Ovary (tissue), 3 donors: ENCODE measurements at regions not wholly inside any gene's neighbourhood (a gene's known extent, or its start where the extent isn't known, plus 50 kb on each side); places are given as distances from the start of the nearest gene placed in this dataset.

Experiments used
- CTCF ChIP-seq, 3 donors: fragments of 450-650 bp in 2 of 3; fragments of 200-600 bp in 1 of 3; IDR thresholded peaks; one replicate each; pipeline versions ENCODE4 v1.5.1 to v1.8.0; 2016 to 2022; ENCODE audit warnings: antibody characterized with exemption in 3 of 3, mild to moderate bottlenecking in 1 of 3
- EP300 ChIP-seq: sonication (generic); formaldehyde crosslinking; IDR thresholded peaks from one replicate; pipeline ENCODE4 v1.6.1; 2017; ENCODE audit warnings: antibody characterized with exemption
- POLR2A ChIP-seq: fragments of 450-650 bp; IDR thresholded peaks from one replicate; pipeline ENCODE4 v1.6.1; 2017; ENCODE audit warnings: antibody characterized with exemption, mild to moderate bottlenecking, moderate library complexity
- donor health status: DM: no; HTN: no; CAD: no.

GRCh38 chr4:14916554-14917297, 85.6 kb upstream of the CPEB2 start:
- no peak for TF ChIP-seq CTCF (IDR thresholded peaks at IDR 0.05)
- TF ChIP-seq POLR2A: no peak
- TF ChIP-seq EP300: no peak
